IMR-90 (cell line): ENCODE measurements at regions not wholly inside any gene's neighbourhood (a gene's known extent, or its start where the extent isn't known, plus 50 kb on each side); places are given as distances from the start of the nearest gene placed in this dataset.

Experiments used
- ATAC-seq: fragments of 200-7000 bp; cut with Tn5 transposase; 2 replicates; pipeline ENCODE4 v1.9.1; 2020; ENCODE audit warnings: low read depth, mild to moderate bottlenecking, moderate library complexity
- BruUV-seq: library from RNA; stranded (reverse); fragments of 400-500 nt; replicated peaks from 2 replicates; lab custom pipeline; 2021; lab: Mats Ljungman, UMichigan
- CTCF ChIA-PET: fragments of 300-600 bp; formaldehyde crosslinking; extraction: SDS; loops from one replicate; lab custom pipeline; 2021; ENCODE audit warnings: antibody characterized with exemption; lab: Yijun Ruan, JAX
- POLR2A ChIA-PET: fragments of 300-600 bp; sonication (Branson Sonifier 250); formaldehyde crosslinking; loops from one replicate; lab custom pipeline; 2022; ENCODE audit warnings: antibody characterized with exemption; ENCODE audit not compliant: unreplicated experiment; lab: Charles Lee
- DNase-seq: peaks from one replicate; pipeline ENCODE4 v3.0.0; 2013
- H2AFZ ChIP-seq: replicated peaks from 2 replicates; pipeline ENCODE3; 2013; ENCODE audit warnings: low read length, mild to moderate bottlenecking; ENCODE audit not compliant: poor library complexity
- H2AK5ac ChIP-seq: 2 replicates; pipeline ENCODE4 v1.6.1; 2013; ENCODE audit warnings: low read depth, low read length, inconsistent platforms
- H2AK9ac ChIP-seq: replicated peaks from 2 replicates; pipeline ENCODE3; 2013; ENCODE audit warnings: mild to moderate bottlenecking, low read depth, low read length, moderate library complexity; ENCODE audit not compliant: poor library complexity
- H2BK120ac ChIP-seq: 2 replicates; pipeline ENCODE4 v1.6.1; 2013; ENCODE audit warnings: low read depth, low read length, inconsistent platforms
- H2BK15ac ChIP-seq: 3 replicates; pipeline ENCODE4 v1.6.1; 2013; ENCODE audit warnings: low read depth, low read length, inconsistent platforms
- H2BK20ac ChIP-seq: 2 replicates; pipeline ENCODE4 v1.6.1; 2013; ENCODE audit warnings: low read depth, mild to moderate bottlenecking, inconsistent platforms, low read length, moderate library complexity
- H2BK5ac ChIP-seq: 2 replicates; pipeline ENCODE4 v1.6.1; 2013; ENCODE audit warnings: mild to moderate bottlenecking, low read depth, low read length, inconsistent platforms; ENCODE audit not compliant: poor library complexity, severe bottlenecking
- H3K14ac ChIP-seq: replicated peaks from 2 replicates; pipeline ENCODE4 v1.6.1; 2013; ENCODE audit warnings: low read depth, low read length, inconsistent platforms
- H3K18ac ChIP-seq: 2 replicates; pipeline ENCODE4 v1.6.1; 2013; ENCODE audit warnings: low read depth, low read length, control low read depth
- H3K23ac ChIP-seq: 2 replicates; pipeline ENCODE4 v1.6.1; 2013; ENCODE audit warnings: low read depth, low read length, inconsistent platforms
- H3K27ac ChIP-seq: 2 replicates; pipeline ENCODE4 v1.5.1; 2013; ENCODE audit warnings: mild to moderate bottlenecking, control low read depth, low read length; ENCODE audit not compliant: insufficient read depth
- H3K27me3 ChIP-seq: 2 replicates; pipeline ENCODE4 v1.6.1; 2013; ENCODE audit warnings: low read length; ENCODE audit not compliant: control insufficient read depth, insufficient read depth
- H3K36me3 ChIP-seq: 2 replicates; pipeline ENCODE4 v1.6.1; 2013; ENCODE audit warnings: low read length, mixed read lengths; ENCODE audit not compliant: control insufficient read depth, insufficient read depth
- H3K4ac ChIP-seq: 2 replicates; pipeline ENCODE4 v1.6.1; 2013; ENCODE audit warnings: low read depth, low read length, inconsistent platforms
- H3K4me1 ChIP-seq: 2 replicates; pipeline ENCODE4 v1.6.1; 2013; ENCODE audit warnings: low read length, mixed read lengths; ENCODE audit not compliant: control insufficient read depth, insufficient read depth
- H3K4me2 ChIP-seq: 2 replicates; pipeline ENCODE4 v1.6.1; 2013; ENCODE audit warnings: low read depth, mild to moderate bottlenecking, control low read depth, low read length, moderate library complexity
- H3K4me3 ChIP-seq: 2 replicates; pipeline ENCODE4 v1.5.1; 2013; ENCODE audit warnings: low read depth, mild to moderate bottlenecking, control low read depth, low read length, moderate library complexity; ENCODE audit not compliant: insufficient read depth
- H3K56ac ChIP-seq: 2 replicates; pipeline ENCODE4 v1.6.1; 2013; ENCODE audit warnings: low read length, inconsistent platforms; ENCODE audit not compliant: insufficient read depth; ENCODE audit errors: extremely low read depth
- H3K79me1 ChIP-seq, 2 experiments: 2 replicates each; pipeline ENCODE4 v1.6.1; 2013; ENCODE audit warnings: low read length in 2 of 2, inconsistent platforms in 1 of 2, low read depth in 1 of 2
- H3K9ac ChIP-seq: 2 replicates; pipeline ENCODE4 v1.6.1; 2013; ENCODE audit warnings: low read depth, low read length, control low read depth
- H3K9me1 ChIP-seq: 2 replicates; pipeline ENCODE4 v1.6.1; 2013; ENCODE audit warnings: low read length, inconsistent platforms; ENCODE audit not compliant: insufficient read depth
- H3K9me3 ChIP-seq: 2 replicates; pipeline ENCODE4 v1.6.1; 2013; ENCODE audit warnings: low read length; ENCODE audit not compliant: control insufficient read depth, insufficient read depth
- H4K20me1 ChIP-seq: 2 replicates; pipeline ENCODE4 v1.6.1; 2013; ENCODE audit warnings: low read length, inconsistent platforms; ENCODE audit not compliant: insufficient read depth
- H4K5ac ChIP-seq: 2 replicates; pipeline ENCODE4 v1.6.1; 2013; ENCODE audit warnings: mild to moderate bottlenecking, low read depth, low read length, control low read depth
- H4K8ac ChIP-seq, 2 experiments: 2 replicates each; pipeline ENCODE4 v1.6.1; 2013; ENCODE audit warnings: low read depth in 2 of 2, low read length in 2 of 2, control low read depth in 1 of 2, inconsistent platforms in 1 of 2
- H4K91ac ChIP-seq: 2 replicates; pipeline ENCODE4 v1.6.1; 2013; ENCODE audit warnings: low read depth, low read length, inconsistent platforms; ENCODE audit not compliant: insufficient read depth
- MAFK ChIP-seq: IDR thresholded peaks from 2 replicates; pipeline ENCODE4 v1.6.1; 2012; ENCODE audit warnings: low read depth, low read length, improper control_type of control experiment
- RFX5 ChIP-seq: IDR thresholded peaks from 2 replicates; pipeline ENCODE4 v1.8.0; 2012; ENCODE audit warnings: low read depth, mild to moderate bottlenecking, low read length, moderate library complexity
- WGBS, 2 experiments: methylation state at CpG; one replicate each; pipeline versions ENCODE4 v1.1.5 to v1.1.7; 2013; ENCODE audit warnings: missing lambda C conversion rate in 2 of 2; ENCODE audit not compliant: insufficient read length in 1 of 2; ENCODE audit errors: extremely low coverage in 2 of 2; 5-methylcytosine and 5-hydroxymethylcytosine counted together
- dilution Hi-C: fragments of 300-500 bp; cut with HindIII; formaldehyde crosslinking; loops from one replicate; pipeline ENCODE4 v1.14.3; 2018; ENCODE audit warnings: low sequenced_read_pairs; ENCODE audit not compliant: unreplicated experiment
- in situ Hi-C: fragments of 300-500 bp; cut with MboI; formaldehyde crosslinking; loops from 3 replicates; pipeline ENCODE4 v1.14.3; 2019; ENCODE audit warnings: low sequenced_read_pairs, inconsistent platforms, mixed read lengths
- intact Hi-C: fragments of 100-400 bp; cut with micrococcal nuclease; formaldehyde crosslinking; loops from 2 replicates; pipeline ENCODE4 v1.10.0; 2022

- H3K27me3 ChIP-seq = peaks cover 2% of the 10 kb centered on the region
- no peak overlapping the region for H2BK15ac ChIP-seq
- H2BK5ac ChIP-seq = no peak overlapping the region
- BruUV-seq = no TSS peak
- no peaks in the 10 kb centered on the region for H3K36me3 ChIP-seq
- H3K27ac ChIP-seq = no peak overlapping the region
- H3K4me1 ChIP-seq = no peaks in the 10 kb centered on the region
- no peaks in the 10 kb centered on the region for H3K79me1 ChIP-seq
- H2BK120ac ChIP-seq = no peak overlapping the region
- H3K9me1 ChIP-seq = no peaks in the 10 kb centered on the region
- TF ChIP-seq MAFK (peak; percentile 79), RFX5 (no peak)
- no peaks in the 10 kb centered on the region for H3K9me3 ChIP-seq
- H3K18ac ChIP-seq = no peak overlapping the region
- DNase-seq = no peak
- H3K9ac ChIP-seq = no peak overlapping the region
- H2BK20ac ChIP-seq = no peak overlapping the region
- no peak overlapping the region for H3K23ac ChIP-seq
- H3K14ac ChIP-seq = no peak overlapping the region
- H3K4me2 ChIP-seq = no peak overlapping the region
- WGBS, 2 experiments = no CpG with 5 or more reads among the region's 1 CpG
- no peak for ATAC-seq
- ChIA-PET CTCF (no interaction called here), POLR2A (no interaction called here)
- H2AK5ac ChIP-seq = no peak overlapping the region
- H3K4me3 ChIP-seq = no peak overlapping the region
- H4K5ac ChIP-seq = no peak overlapping the region
- intact Hi-C loops = no loop called here
- H4K20me1 ChIP-seq = no peaks in the 10 kb centered on the region
- H3K56ac ChIP-seq = no peak overlapping the region
- in situ Hi-C loops = no loop called here
- H3K4ac ChIP-seq = no peak overlapping the region
- dilution Hi-C loops = no loop called here
- H4K8ac ChIP-seq = no peak overlapping the region
- no peak overlapping the region for H4K91ac ChIP-seq
- H2AK9ac ChIP-seq = no peak overlapping the region
- no peak overlapping the region for H2AFZ ChIP-seq
Observed at GRCh38 chr17:59501690-59502089, 63.7 kb upstream of the DHX40 start.
